Right lobe of liver (tissue), 4 donors: ENCODE measurements at regions not wholly inside any gene's neighbourhood (a gene's known extent, or its start where the extent isn't known, plus 50 kb on each side); places are given as distances from the start of the nearest gene placed in this dataset.

Experiments
- CTCF ChIP-seq, 4 donors: fragments of 200-600 bp in 3 of 4; fragments of 450-650 bp in 1 of 4; IDR thresholded peaks; one replicate each; pipeline versions ENCODE4 v1.5.1 to v1.8.0; 2016 to 2022; ENCODE audit warnings: antibody characterized with exemption in 4 of 4, mild to moderate bottlenecking in 2 of 4
- POLR2A ChIP-seq: fragments of 450-650 bp; IDR thresholded peaks from one replicate; pipeline ENCODE4 v1.6.1; 2017; ENCODE audit warnings: antibody characterized with exemption, mild to moderate bottlenecking
- donor health status: DM: no; HTN: no; CAD: no.
- donor health status: DM: no; HTN: no; CAD: no.
- donor health status: DM: no; HTN: yes; CAD: no.

- TF ChIP-seq CTCF (IDR thresholded peaks at IDR 0.05) (no peak), POLR2A (no peak)
These were observed 117.5 kb upstream of the CEP126 start for GRCh38 chr11:101797335-101797734.
